HG02973 (cell line): ENCODE measurements at regions not wholly inside any gene's neighbourhood (a gene's known extent, or its start where the extent isn't known, plus 50 kb on each side); places are given as distances from the start of the nearest gene placed in this dataset.
"Not testable (repeated sequence)": the region's sequence is repeated elsewhere in the genome, so short reads cannot be mapped to it uniquely, and the experiment has no call there.

ENCODE experiments used
- ATAC-seq: cut with Tn5 transposase; IDR thresholded peaks from one replicate; pipeline ENCODE4 v1.9.1; 2021; ENCODE audit warnings: moderate library complexity; ENCODE audit not compliant: unreplicated experiment

- not testable (repeated sequence) for ATAC-seq
Measured at GRCh38 chr20:48037798-48038197, 252.5 kb upstream of the SULF2 start.

- no peak for ATAC-seq
Measured at GRCh38 chr20:48035961-48036731, 250.9 kb upstream of the SULF2 start.

GRCh38 chr20:48034751-48035150, 249.5 kb upstream of the SULF2 start:
- no peak for ATAC-seq

- ATAC-seq: not testable (repeated sequence)
Measured at GRCh38 chr20:48033005-48033404, 247.7 kb upstream of the SULF2 start.

- no peak for ATAC-seq
Measured at GRCh38 chr20:48031122-48031521, 245.8 kb upstream of the SULF2 start.

- no peak for ATAC-seq
Measured at GRCh38 chr20:48026981-48027592, 241.8 kb upstream of the SULF2 start.

- ATAC-seq: no peak
Measured at GRCh38 chr20:48025661-48026060, 240.4 kb upstream of the SULF2 start.

GRCh38 chr20:48025051-48025515, 239.8 kb upstream of the SULF2 start:
- ATAC-seq: no peak

GRCh38 chr20:48024539-48024938, 239.3 kb upstream of the SULF2 start:
- no peak for ATAC-seq

GRCh38 chr20:48020696-48021095, 235.4 kb upstream of the SULF2 start:
- ATAC-seq: not testable (repeated sequence)

GRCh38 chr20:48019940-48020339, 234.7 kb upstream of the SULF2 start:
- ATAC-seq: no peak

GRCh38 chr20:48019496-48019895, 234.2 kb upstream of the SULF2 start:
- no peak for ATAC-seq

GRCh38 chr20:48018851-48019250, 233.6 kb upstream of the SULF2 start:
- ATAC-seq: not testable (repeated sequence)

GRCh38 chr20:48017992-48018391, 232.7 kb upstream of the SULF2 start:
- ATAC-seq: no peak

- no peak for ATAC-seq
Measured at GRCh38 chr20:48017509-48017908, 232.2 kb upstream of the SULF2 start.

GRCh38 chr20:48015943-48016723, 230.9 kb upstream of the SULF2 start:
- no peak for ATAC-seq

- no peak for ATAC-seq
Measured at GRCh38 chr20:48015141-48015910, 230.0 kb upstream of the SULF2 start.

GRCh38 chr20:48012401-48012974, 227.2 kb upstream of the SULF2 start:
- no peak for ATAC-seq

GRCh38 chr20:48011025-48011424, 225.7 kb upstream of the SULF2 start:
- no peak for ATAC-seq

- no peak for ATAC-seq
Measured at GRCh38 chr20:48010623-48011022, 225.3 kb upstream of the SULF2 start.
